GM19455 (cell line): ENCODE measurements at regions not wholly inside any gene's neighbourhood (a gene's known extent, or its start where the extent isn't known, plus 50 kb on each side); places are given as distances from the start of the nearest gene placed in this dataset.
"Not testable (repeated sequence)": the region's sequence is repeated elsewhere in the genome, so short reads cannot be mapped to it uniquely, and the experiment has no call there.

Experiments used
- ATAC-seq: cut with Tn5 transposase; IDR thresholded peaks from one replicate; pipeline ENCODE4 v1.9.1; 2021; ENCODE audit not compliant: unreplicated experiment

DNA sequence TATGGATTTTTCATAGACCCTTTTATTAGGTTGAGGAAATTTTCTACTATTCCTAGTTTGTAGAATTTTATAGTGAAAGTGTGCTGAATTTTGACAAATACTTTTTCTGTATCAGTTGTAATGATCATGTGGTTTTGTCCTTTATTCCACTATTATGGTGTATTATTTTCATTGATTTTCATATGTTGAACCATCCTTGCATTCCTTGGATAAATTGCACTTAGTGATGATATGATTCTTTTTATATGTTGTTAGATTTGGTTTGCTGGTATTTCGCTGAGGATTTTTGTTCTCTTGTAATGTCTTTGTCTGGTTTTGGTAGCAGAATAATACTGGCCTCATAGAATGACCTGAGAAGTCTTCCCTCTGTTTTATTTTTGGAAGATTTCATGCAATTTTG lies 140.6 kb upstream of the CDK6 start:
- no peak for ATAC-seq

GRCh38 chr7:92973974-92974373 lies 137.6 kb upstream of the CDK6 start:
- ATAC-seq: no peak

GRCh38 chr7:92973293-92973731 lies 136.9 kb upstream of the CDK6 start:
- no peak for ATAC-seq

GRCh38 chr7:92972441-92972840 lies 136.1 kb upstream of the CDK6 start:
- ATAC-seq: no peak

DNA sequence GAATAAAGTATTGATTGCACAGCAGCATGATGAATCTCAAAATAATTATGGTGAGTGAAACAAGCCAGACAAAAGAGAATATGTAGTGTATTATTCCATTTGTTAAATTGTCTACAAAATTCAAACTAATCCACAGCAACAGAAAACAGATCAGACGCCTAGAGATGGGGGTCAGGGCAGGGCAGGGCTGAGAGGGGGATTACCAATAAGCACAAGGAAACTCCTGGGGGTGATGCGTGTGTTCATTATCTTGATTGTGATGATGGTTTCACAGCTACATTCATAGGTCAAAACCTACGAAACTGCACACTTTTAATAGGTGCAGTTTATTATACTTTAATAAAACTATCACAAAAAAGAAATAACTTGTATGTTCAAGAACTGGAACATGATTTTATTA lies 132.7 kb upstream of the CDK6 start:
- ATAC-seq: no peak

- ATAC-seq: no peak
Measured at GRCh38 chr7:92968502-92968901, 132.1 kb upstream of the CDK6 start.

- no peak for ATAC-seq
Measured at GRCh38 chr7:92967238-92967637, 130.9 kb upstream of the CDK6 start.

- ATAC-seq: no peak
Measured at GRCh38 chr7:92964141-92964540, 127.8 kb upstream of the CDK6 start.

GRCh38 chr7:92963566-92963965 lies 127.2 kb upstream of the CDK6 start:
- no peak for ATAC-seq

DNA sequence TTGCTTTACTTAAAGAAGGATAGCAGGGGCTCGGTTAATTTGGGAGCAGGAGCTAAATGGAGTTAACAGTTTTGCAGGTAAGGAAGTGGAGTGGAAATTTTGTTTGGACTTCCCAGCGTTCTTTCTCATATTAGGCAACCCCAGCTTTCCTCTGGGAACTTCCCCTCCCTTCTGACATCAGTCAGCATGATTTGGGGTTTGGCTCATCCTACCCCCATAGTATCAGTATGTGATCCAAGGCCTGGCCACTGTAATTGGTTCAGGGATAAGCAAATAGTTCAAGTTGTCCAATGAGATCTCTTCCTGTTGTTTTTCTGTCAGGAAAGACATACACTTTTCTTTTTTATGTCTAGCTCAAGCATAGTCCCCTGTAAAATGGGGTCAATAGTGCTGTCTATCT lies 125.6 kb upstream of the CDK6 start:
- ATAC-seq: no peak

- no peak for ATAC-seq
Measured at GRCh38 chr7:92956575-92956974, 120.2 kb upstream of the CDK6 start.

DNA sequence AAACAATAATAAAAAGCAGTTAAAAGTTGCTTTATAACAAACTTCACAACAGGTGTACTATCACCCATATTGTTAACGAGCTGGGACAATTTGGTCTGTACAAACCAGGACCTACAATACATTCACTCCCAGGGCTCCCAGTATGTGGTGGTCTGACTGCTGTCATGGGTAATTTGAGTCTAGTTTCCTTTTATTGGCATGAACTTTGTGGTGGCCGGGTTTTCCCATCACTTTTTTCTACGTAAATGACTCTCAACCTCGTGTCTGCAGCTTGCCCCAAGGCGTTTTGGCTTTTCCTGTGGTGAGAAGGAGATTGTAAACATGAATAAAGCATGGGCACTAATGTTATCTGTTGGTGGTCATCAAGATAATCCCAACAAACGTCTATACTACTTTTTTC lies 118.7 kb upstream of the CDK6 start:
- ATAC-seq: no peak

GRCh38 chr7:92953657-92954056 lies 117.3 kb upstream of the CDK6 start:
- ATAC-seq: no peak

GRCh38 chr7:92949748-92950147 lies 113.4 kb upstream of the CDK6 start:
- no peak for ATAC-seq

DNA sequence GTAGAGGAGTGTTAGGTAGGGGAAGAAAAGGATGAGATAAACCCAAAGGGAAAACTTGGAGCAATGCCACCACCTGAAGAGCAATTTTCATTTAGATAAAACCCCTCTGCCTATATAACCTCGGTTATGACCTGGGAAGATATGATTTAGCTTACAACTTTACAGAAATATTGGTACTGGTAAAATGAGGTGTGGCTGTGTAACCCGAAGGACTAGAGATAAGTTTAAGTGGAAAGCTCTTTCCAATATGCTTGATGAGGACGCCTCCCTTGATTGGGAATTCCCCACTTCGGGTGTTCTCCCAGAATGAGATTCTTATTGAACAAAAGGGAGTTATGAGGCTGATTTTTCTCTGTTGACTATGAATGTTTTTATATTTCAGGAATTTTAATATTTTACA lies 109.5 kb upstream of the CDK6 start:
- ATAC-seq: no peak

DNA sequence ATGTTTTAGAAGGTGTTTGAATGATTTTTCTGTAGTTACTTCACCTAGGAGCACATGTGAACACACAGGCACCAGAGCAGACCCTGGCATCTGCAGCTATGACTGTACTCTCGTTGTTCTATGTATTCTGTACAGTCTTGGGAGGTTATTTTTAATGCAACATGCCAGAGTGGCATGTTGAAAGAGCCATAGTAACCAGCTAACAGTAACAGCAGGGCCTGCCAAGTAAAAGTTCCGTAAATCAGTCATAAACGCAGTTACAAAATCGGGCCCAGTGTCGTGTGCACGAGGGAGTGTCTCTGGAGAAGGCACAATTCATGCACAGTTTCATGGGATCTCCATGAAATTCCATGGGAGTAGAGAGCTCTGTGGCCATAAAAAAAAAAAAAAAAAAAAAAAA lies 108.3 kb upstream of the CDK6 start:
- ATAC-seq: no peak

DNA sequence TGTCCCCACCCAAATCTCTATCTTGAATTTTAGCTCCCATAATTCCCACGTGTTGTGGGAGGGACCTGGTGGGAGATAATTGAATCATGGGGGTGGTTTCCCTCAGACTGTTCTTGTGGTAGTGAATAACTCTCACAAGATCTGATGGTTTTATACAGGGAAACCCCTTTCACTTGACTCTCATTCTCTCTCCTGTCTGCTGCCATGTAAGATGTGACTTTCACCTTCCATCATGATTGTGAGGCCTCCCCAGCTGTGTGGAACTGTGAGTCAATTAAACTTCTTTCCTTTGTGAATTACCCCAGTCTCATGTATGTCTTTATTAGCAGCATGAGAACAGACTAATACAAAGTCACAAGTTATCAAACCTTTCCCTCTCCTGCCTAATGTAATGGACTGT lies 106.3 kb upstream of the CDK6 start:
- ATAC-seq: not testable (repeated sequence)

DNA sequence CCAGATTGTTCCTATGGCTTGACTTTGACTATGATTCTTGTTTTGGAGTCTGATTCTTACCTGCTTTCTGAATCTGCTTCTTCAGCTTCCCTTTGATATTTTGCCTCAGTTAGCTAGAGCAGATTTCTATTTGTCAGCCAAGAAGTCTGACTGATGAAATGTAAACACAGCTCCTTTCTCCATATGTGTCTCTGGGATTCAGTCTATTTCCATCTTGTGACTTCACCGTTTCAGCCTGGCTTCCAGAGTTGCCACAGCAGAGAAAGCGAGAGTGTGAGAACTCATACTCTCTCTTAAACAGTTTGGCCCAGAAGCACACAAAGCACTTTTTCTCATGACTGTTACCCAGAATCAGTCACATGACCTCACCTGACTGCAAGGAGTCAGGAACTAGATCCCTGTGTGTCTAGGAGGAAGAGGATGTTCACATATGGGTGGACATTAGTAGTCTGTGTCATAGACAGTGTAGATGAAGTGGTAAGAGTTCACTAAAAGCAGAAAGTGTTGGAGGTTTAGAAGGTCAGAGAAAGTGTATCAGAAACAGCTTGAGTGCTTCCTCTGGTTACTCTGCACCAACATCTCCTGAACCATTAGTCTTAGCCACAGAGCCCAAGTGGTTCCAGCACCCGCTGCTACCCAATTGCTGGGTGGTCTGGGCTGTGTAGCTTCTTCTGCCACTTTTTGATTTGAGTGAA lies 103.4 kb upstream of the CDK6 start:
- no peak for ATAC-seq

GRCh38 chr7:92934096-92934495 lies 97.7 kb upstream of the CDK6 start:
- ATAC-seq: no peak

GRCh38 chr7:92932450-92932849 lies 96.1 kb upstream of the CDK6 start:
- no peak for ATAC-seq

DNA sequence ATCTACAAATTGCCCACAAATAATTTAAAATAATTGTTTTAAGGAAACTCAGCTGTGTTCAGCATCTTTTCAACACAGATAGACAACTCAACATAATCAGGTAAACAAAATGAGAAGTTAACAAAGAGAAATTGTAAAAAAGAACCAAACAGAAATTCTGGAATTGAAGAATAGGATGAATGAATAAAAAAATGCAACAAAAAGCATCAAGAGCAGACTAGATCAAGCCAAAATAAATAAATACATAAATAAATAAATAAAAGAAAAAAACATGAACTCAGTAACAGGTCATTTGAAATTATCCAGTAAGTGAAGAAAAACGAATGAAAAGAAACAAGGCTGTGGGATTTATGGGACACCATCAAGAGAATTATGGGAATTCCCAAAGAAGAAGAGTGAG lies 94.0 kb upstream of the CDK6 start:
- no peak for ATAC-seq

DNA sequence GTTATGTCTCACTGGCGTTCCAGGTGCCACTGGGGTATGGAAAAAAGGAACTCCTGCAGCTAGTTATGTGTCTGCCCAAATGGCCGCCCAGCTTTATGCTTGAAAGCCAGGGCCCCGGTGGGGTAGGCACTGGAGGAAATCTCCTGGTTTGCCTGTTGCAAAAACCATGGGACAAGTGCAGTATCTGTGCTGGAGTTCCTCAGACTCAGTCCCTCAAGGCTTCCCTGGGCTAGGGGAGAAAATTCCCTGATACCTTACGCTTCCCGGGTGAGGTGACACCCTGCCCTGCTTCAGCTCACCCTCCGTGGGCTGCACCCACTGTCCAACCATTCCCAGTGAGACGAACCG lies 90.3 kb upstream of the CDK6 start:
- no peak for ATAC-seq

- ATAC-seq: no peak
Measured at GRCh38 chr7:92925876-92926696, 89.7 kb upstream of the CDK6 start.
